ENCODE measurements at regions not wholly inside any gene's neighbourhood (a gene's known extent, or its start where the extent isn't known, plus 50 kb on each side); places are given as distances from the start of the nearest gene placed in this dataset.

DNA sequence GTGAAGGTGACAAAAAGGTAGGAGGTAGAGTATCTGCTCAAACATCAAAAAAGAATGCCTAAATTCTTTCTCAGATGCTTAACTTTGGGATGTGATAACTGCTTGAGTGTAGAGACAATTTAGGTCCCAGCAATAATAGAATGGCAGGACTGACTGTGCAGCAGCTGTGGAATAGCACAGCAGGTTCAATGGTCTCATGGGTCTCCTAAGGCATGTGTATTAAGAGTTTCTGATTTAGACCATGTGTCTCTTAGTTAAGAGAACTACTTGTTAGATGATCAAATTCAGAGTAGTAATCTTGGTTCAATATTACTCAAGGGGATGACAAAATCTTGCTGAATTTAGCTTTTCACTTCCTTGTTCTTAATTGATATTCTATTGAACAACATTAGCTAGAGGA is 72.0 kb downstream of the ALX1 start:
- H3K4me3 ChIP-seq (ENCODE audit: insufficient read depth, low read depth, low read length): no peak overlapping the region
- no peaks in the 10 kb centered on the region for H3K27me3 ChIP-seq (ENCODE audit: insufficient read depth, low read length)
- H3K27ac Mint-ChIP-seq (ENCODE audit: unreplicated experiment): no peak overlapping the region

DNA sequence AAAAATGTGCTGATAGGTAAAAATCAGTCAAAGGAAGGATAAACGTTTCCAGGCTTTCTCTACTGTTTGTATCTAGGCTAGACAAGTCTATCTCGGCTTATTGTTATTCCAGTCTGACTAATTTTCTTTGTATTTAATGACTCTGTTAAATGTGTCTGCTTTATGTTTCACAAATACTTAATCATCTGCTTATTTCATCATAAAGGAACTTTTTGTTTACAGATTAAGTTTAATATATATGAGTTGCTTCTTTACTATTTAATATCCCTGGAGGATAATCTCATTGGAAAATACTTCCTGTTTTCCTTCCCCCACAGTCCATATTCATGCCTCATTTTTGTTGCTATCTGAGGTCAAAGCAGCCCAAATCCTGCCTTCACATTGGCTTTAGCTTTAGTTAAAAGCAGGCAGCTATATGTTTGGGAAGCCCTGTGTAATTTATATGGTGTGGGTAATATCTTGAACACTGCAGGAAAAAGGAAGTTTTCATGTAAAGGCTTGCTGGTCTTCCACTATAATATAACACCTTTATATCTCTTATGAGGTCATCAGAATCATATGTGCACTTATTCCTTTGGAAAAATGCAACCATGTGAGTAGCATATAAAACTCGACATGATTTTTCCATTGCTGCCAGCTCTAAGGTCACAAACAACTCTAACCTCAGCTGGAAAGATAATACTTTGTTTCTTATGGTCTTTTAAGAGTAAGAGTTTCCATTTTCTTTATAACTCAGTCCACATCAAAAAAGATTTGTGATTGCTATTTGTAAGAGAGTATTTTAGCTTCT is 76.8 kb downstream of the ALX1 start:
- Histone ChIP-seq H3K27ac (ENCODE audit: low read depth, low read length) (no peak overlapping the region), H3K27me3 (ENCODE audit: insufficient read depth, low read length) (no peaks in the 10 kb centered on the region), H3K4me2 (ENCODE audit: low read length) (no peak overlapping the region), H3K4me3 (ENCODE audit: insufficient read depth, low read depth, low read length) (no peak overlapping the region), H3K9me3 (ENCODE audit: insufficient read depth, low read depth, low read length) (no peaks in the 10 kb centered on the region), H3K4me1 (ENCODE audit: insufficient read depth, low read length) (no peaks in the 10 kb centered on the region), H3K36me3 (ENCODE audit: insufficient read depth, low read length) (no peaks in the 10 kb centered on the region), H3K79me2 (ENCODE audit: insufficient read depth, low read length) (no peaks in the 10 kb centered on the region), H3K9ac (ENCODE audit: low read length) (no peak overlapping the region), H4K20me1 (ENCODE audit: insufficient read depth, low read length) (no peaks in the 10 kb centered on the region), H2AFZ (ENCODE audit: low read depth, low read length) (no peak overlapping the region)
- no peak overlapping the region for H3K4me3 Mint-ChIP-seq (ENCODE audit: unreplicated experiment)
- no peaks in the 10 kb centered on the region for H3K36me3 Mint-ChIP-seq (ENCODE audit: low read depth, unreplicated experiment)
- DNase-seq (ENCODE audit: low read depth): no peak
- H3K27ac Mint-ChIP-seq (ENCODE audit: unreplicated experiment): no peak overlapping the region
- FAIRE-seq: no peak
- H3K9me3 Mint-ChIP-seq (ENCODE audit: unreplicated experiment): no peaks in the 10 kb centered on the region
- TF ChIP-seq EZH2 (IDR thresholded peaks at IDR 0.05; ENCODE audit: insufficient read depth, low read length): no peak
- TF ChIP-seq, protein P1, sequence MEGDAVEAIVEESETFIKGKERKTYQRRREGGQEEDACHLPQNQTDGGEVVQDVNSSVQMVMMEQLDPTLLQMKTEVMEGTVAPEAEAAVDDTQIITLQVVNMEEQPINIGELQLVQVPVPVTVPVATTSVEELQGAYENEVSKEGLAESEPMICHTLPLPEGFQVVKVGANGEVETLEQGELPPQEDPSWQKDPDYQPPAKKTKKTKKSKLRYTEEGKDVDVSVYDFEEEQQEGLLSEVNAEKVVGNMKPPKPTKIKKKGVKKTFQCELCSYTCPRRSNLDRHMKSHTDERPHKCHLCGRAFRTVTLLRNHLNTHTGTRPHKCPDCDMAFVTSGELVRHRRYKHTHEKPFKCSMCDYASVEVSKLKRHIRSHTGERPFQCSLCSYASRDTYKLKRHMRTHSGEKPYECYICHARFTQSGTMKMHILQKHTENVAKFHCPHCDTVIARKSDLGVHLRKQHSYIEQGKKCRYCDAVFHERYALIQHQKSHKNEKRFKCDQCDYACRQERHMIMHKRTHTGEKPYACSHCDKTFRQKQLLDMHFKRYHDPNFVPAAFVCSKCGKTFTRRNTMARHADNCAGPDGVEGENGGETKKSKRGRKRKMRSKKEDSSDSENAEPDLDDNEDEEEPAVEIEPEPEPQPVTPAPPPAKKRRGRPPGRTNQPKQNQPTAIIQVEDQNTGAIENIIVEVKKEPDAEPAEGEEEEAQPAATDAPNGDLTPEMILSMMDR (IDR thresholded peaks at IDR 0.05; ENCODE audit: insufficient read depth, low read depth, low read length): no peak
- H3K4me1 Mint-ChIP-seq (ENCODE audit: low read depth, unreplicated experiment): no peaks in the 10 kb centered on the region
- no peaks in the 10 kb centered on the region for H3K27me3 Mint-ChIP-seq (ENCODE audit: low read depth, unreplicated experiment)

More for the DNA sequence above, 72.0 kb downstream of the ALX1 start:
- Mint-ChIP-seq H3K9me3 (ENCODE audit: unreplicated experiment) (no peaks in the 10 kb centered on the region), H3K36me3 (ENCODE audit: low read depth, unreplicated experiment) (no peaks in the 10 kb centered on the region), H3K27me3 (ENCODE audit: low read depth, unreplicated experiment) (no peaks in the 10 kb centered on the region), H3K4me1 (ENCODE audit: low read depth, unreplicated experiment) (no peaks in the 10 kb centered on the region), H3K4me3 (ENCODE audit: unreplicated experiment) (no peak overlapping the region)
- FAIRE-seq: no peak
- Histone ChIP-seq H3K9me3 (ENCODE audit: insufficient read depth, low read depth, low read length) (no peaks in the 10 kb centered on the region), H3K4me1 (ENCODE audit: insufficient read depth, low read length) (no peaks in the 10 kb centered on the region), H2AFZ (ENCODE audit: low read depth, low read length) (no peak overlapping the region), H3K9ac (ENCODE audit: low read length) (no peak overlapping the region), H3K27ac (ENCODE audit: low read depth, low read length) (no peak overlapping the region), H3K4me2 (ENCODE audit: low read length) (no peak overlapping the region), H3K36me3 (ENCODE audit: insufficient read depth, low read length) (no peaks in the 10 kb centered on the region), H3K79me2 (ENCODE audit: insufficient read depth, low read length) (no peaks in the 10 kb centered on the region), H4K20me1 (ENCODE audit: insufficient read depth, low read length) (no peaks in the 10 kb centered on the region)
- TF ChIP-seq, protein P1 (IDR thresholded peaks at IDR 0.05; ENCODE audit: insufficient read depth, low read depth, low read length): no peak
- TF ChIP-seq EZH2 (IDR thresholded peaks at IDR 0.05; ENCODE audit: insufficient read depth, low read length): no peak
- no peak for DNase-seq (ENCODE audit: low read depth)

DNA sequence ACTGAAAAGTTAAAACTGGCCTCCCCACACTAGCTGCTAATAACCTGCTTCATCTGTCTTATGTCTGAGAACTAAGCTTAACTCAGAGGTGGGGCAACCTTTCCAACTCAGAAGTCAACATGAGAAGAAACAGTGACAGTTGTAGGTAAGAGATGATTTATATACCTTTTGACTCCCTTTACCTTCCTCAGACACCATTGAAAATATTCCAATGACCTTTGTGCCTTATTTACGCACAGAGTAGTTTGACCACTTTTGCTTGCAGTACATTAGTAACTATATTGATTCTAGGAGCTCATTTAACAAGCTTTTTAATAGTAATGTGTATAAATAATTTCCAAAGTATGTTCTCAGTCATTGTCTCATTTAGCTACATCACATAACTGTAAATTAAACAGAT is 77.6 kb downstream of the ALX1 start:
- Mint-ChIP-seq H3K27me3 (ENCODE audit: low read depth, unreplicated experiment) (no peaks in the 10 kb centered on the region), H3K9me3 (ENCODE audit: unreplicated experiment) (no peaks in the 10 kb centered on the region), H3K4me3 (ENCODE audit: unreplicated experiment) (no peak overlapping the region), H3K4me1 (ENCODE audit: low read depth, unreplicated experiment) (no peaks in the 10 kb centered on the region), H3K27ac (ENCODE audit: unreplicated experiment) (no peak overlapping the region), H3K36me3 (ENCODE audit: low read depth, unreplicated experiment) (no peaks in the 10 kb centered on the region)
- no peak overlapping the region for H3K4me2 ChIP-seq (ENCODE audit: low read length)
- H3K27me3 ChIP-seq (ENCODE audit: insufficient read depth, low read length): no peaks in the 10 kb centered on the region
- FAIRE-seq (no peak), DNase-seq (ENCODE audit: low read depth) (no peak)
- H3K79me2 ChIP-seq (ENCODE audit: insufficient read depth, low read length): no peaks in the 10 kb centered on the region
- H4K20me1 ChIP-seq (ENCODE audit: insufficient read depth, low read length): no peaks in the 10 kb centered on the region
- no peak overlapping the region for H3K4me3 ChIP-seq (ENCODE audit: insufficient read depth, low read depth, low read length)
- no peaks in the 10 kb centered on the region for H3K4me1 ChIP-seq (ENCODE audit: insufficient read depth, low read length)
- no peaks in the 10 kb centered on the region for H3K9me3 ChIP-seq (ENCODE audit: insufficient read depth, low read depth, low read length)
- H3K9ac ChIP-seq (ENCODE audit: low read length): no peak overlapping the region
- TF ChIP-seq, protein P1 (IDR thresholded peaks at IDR 0.05; ENCODE audit: insufficient read depth, low read depth, low read length): no peak
- no peak for TF ChIP-seq EZH2 (IDR thresholded peaks at IDR 0.05; ENCODE audit: insufficient read depth, low read length)
- no peak overlapping the region for H2AFZ ChIP-seq (ENCODE audit: low read depth, low read length)
- no peak overlapping the region for H3K27ac ChIP-seq (ENCODE audit: low read depth, low read length)
- H3K36me3 ChIP-seq (ENCODE audit: insufficient read depth, low read length): no peaks in the 10 kb centered on the region

All from astrocyte (in vitro differentiated cells and primary cell).